ELR (cell line): ENCODE measurements at regions not wholly inside any gene's neighbourhood (a gene's known extent, or its start where the extent isn't known, plus 50 kb on each side); places are given as distances from the start of the nearest gene placed in this dataset.
A peak's percentile ranks its signal among the peaks of the same experiment; 100 is the strongest.
"Not testable (repeated sequence)": the region's sequence is repeated elsewhere in the genome, so short reads cannot be mapped to it uniquely, and the experiment has no call there.

Source experiments
- DNase-seq: peaks from one replicate; pipeline ENCODE4 v3.0.0-alpha.2; 2015; ENCODE audit warnings: low read depth

DNA sequence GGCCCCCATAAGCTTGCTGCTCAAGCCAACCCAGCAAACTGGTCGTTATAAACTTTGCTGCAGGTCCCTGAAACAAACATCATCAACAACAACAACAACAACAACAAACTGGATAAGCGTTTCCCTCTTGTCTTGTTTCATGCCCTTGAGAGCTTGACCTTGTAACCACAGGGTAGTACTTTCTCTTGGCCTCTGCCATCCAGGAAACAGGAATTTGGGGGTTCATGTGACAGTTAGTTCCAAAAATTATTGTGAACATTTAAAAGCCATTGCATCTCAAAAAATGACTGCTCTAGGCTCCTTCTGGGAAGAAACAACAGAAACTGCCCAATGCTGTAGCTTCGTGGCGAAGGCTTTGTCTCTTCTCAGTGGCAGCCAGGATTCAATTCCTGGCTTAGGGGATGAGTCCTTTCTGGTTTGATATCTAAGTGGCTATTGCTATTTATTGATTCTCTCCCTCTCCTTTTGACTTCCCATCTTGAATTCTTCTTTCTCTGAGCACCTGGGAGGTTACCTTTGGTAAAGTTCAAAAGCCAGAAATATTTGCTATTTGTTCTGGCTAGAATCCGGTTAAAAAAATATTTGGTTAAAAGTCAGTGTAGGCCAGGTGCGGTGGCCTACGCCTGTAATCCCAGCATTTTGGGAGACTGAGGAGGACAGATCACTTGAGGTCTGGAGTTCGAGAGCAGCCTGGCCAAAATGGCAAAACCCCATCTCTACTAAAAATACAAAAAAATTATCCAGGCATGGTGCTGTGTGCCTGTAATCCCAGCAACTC, 52.0 kb upstream of the CPM start:
- no peak for DNase-seq

DNA sequence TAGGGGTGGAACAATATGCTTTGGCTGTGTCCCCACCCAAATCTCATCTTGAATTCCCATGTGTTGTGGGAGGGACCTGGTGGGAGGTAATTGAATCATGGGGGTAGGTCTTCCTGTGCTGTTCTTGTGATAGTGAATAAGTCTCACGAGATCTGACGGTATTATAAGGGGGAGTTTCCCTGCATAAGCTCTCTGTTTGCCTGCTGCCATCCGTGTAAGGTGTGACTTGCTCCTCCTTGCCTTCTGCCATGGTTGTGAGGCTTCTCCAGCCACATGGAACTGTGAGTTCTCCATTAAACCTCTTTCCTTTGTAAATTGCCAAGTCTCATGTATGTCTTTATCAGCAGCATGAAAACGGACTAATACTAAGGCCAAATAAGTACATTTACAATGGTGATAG, 64.6 kb upstream of the CPM start:
- DNase-seq = not testable (repeated sequence)

GRCh38 chr12:68998041-68998440, 65.1 kb upstream of the CPM start:
- DNase-seq = no peak

DNA sequence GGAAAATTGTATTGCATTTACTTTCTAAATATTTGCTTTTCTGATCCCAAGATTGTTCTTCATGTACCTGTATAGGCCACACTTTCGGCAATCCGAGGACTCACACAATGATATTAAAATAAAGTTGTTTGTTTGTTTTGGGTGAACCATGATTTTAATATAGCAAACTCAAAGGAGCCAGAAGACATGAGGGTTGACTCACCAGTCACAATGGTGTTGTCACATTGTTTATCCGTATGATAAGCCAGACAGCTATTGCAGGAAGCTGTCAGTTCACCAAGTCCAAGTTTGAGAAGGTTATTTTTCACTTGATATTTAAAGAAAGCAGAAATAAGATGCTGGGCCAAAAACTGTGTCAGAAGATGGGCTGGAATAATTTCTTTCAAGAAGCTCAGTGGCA, 67.1 kb upstream of the CPM start:
- no peak for DNase-seq

- DNase-seq = peak; percentile 60
Measured at GRCh38 chr12:69000540-69001243, 67.7 kb upstream of the CPM start.

DNA sequence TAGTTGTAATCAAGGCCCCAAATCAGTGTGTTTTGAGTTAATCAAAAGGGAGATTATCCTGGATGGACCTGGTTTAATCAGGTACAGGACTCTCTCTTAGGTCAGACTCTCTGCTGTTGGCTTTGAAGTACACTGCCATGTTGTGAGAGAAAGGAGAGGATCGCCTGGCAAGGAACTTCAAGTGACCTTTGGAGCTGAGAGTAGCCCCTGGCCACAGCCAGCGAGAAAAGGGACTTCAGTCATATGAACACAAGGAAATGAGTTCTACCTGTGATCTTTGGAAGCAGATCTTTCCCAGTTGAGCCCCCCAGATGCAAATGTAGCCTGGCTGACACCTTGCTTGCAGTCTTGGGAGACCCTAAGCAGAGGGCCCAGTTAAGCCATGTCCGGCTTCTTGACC, 68.3 kb upstream of the CPM start:
- DNase-seq = no peak

DNA sequence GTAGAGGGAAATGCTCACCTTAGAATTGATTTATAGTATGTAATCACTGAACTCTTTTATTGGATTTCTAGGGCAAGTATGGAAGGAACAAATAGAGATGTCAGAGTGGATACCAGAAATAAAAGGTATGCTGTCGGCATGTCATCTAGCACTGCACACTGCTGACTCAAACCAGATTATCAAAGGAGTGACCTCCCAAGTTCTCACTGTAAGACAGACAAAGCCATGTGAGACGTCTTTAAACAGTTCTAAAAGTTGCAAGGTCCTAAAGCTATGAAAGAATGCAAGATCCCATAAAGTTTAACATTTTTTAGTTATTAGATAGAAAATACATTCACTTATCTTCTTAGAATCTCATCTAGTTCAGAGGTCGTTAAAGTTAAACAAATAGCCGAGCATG, 70.0 kb upstream of the CPM start:
- DNase-seq = no peak

DNA sequence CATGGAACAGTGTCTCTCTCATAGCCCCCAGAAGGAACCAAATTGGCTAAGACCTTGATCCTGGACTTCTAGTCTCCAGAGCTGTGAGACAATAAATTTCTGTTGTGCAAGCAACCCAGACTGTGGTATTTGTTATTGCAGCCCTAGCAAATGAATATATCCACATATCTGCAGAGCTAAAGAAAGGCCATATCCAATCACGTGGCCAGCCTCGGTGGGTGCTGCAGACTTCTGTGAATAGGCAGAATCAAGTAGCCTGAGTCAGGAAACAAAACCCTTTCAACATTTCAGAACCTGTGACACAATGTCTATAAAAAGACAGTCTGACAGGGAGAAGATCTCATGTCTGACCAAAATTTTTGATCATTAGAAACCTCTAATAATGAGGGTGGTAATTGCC, 71.0 kb upstream of the CPM start:
- no peak for DNase-seq

- peak; percentile 69 for DNase-seq
Measured at GRCh38 chr12:69007101-69007854, 74.3 kb upstream of the CPM start.

- DNase-seq = peak; percentile 25
Measured at GRCh38 chr12:69007855-69008351, 74.9 kb upstream of the CPM start.

DNA sequence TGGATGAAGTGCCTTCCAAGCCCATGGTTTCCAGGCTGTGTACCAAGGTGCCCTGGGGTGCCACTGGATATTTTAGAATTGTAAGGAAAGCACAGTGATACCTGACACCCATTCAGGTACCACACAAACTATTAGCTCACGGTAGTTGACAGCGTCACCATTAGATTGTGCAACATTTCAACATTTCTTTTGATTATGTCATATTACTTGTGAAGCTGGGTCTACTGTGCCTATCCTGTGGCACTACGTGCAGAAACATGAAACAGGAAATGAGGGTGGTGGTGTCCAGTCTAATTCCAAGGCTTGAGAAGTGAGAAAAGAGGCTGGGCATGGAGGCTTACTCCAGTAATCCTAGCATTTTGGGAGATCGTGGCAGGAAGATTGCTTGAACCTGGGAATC, 75.5 kb upstream of the CPM start:
- peak; percentile 14 for DNase-seq

DNA sequence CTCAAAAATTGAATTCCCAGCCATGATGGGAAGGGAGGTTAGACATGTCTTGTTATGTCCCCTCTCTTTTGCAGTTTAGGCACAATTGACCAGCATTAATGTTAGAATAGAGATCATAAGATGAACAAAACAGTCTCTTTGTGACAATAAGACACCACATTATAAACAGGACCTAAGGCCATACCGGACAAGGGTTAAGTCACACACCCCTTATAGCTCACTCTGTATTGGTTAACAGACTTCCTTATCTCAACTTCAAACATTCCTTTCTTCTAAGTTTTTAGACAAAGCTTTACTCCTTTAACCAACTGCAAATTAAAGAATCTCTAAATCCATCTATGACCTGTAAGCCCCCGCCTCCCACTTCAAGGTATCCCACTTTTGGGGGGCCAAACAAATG, 81.1 kb upstream of the CPM start:
- no peak for DNase-seq

DNA sequence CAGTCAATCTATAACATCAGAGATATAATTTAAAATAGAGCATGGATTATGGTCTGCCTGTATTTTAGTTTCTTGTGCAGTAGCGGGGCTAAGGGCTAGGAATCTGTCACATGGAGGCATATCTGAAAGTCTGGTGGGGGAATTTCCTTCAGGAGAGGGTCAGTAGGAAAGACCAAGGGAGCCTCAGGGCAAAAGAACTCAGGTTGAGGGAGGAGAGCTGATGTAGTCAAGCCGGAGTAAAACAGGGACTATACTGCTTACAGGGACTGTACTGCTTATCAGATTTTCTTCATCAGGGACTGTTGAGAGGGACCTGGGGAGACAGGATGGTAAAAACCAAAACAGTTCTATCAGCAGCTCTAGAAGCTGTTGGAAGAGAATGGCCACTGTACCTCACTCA, 82.0 kb upstream of the CPM start:
- DNase-seq = no peak

GRCh38 chr12:69015831-69016230, 82.9 kb upstream of the CPM start:
- DNase-seq = no peak

- no peak for DNase-seq
Measured at GRCh38 chr12:69019082-69019481, 86.1 kb upstream of the CPM start.

GRCh38 chr12:69019910-69020309, 86.9 kb upstream of the CPM start:
- no peak for DNase-seq

DNA sequence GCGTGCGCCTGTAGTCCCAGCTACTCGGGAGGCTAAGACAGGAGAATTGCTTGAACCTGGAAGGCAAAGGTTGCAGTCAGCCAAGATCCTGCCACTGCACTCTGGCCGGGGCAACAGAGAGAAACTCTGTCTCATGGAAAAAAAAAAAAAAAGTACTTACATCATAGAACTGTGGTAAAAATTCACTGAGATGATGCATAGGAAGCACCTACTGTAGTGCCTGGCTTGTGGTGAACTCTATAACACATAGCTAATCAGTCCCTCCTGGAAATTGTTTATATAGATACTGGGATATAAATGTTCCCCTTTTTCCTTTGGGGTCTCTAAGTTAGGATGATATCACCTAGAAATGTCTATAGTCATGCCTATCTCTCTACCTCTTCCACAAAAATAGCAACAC, 89.7 kb upstream of the CPM start:
- DNase-seq = peak; percentile 58

GRCh38 chr12:69023840-69024239, 90.9 kb upstream of the CPM start:
- no peak for DNase-seq

GRCh38 chr12:69024413-69024812, 91.4 kb upstream of the CPM start:
- peak; percentile 69 for DNase-seq

- DNase-seq = peak; percentile 79
Measured at GRCh38 chr12:69024907-69025306, 91.9 kb upstream of the CPM start.

GRCh38 chr12:69026336-69026735, 93.4 kb upstream of the CPM start:
- DNase-seq = no peak

GRCh38 chr12:69027411-69027881, 94.5 kb upstream of the CPM start:
- DNase-seq = peak; percentile 78
